GM19438 (cell line): ENCODE measurements at regions not wholly inside any gene's neighbourhood (a gene's known extent, or its start where the extent isn't known, plus 50 kb on each side); places are given as distances from the start of the nearest gene placed in this dataset.

Experiments
- ATAC-seq: cut with Tn5 transposase; IDR thresholded peaks from one replicate; pipeline ENCODE4 v1.9.1; 2021; ENCODE audit warnings: low read depth; ENCODE audit not compliant: unreplicated experiment

GRCh38 chr5:85769347-85769746, 848.4 kb upstream of the COX7C start:
- no peak for ATAC-seq

- no peak for ATAC-seq
Observed at GRCh38 chr5:85784746-85785145, 833.0 kb upstream of the COX7C start.

GRCh38 chr5:85813146-85813545, 804.6 kb upstream of the COX7C start:
- ATAC-seq, result no peak

GRCh38 chr5:85814596-85814995, 803.1 kb upstream of the COX7C start:
- ATAC-seq, result no peak

GRCh38 chr5:85823462-85824426, 794.0 kb upstream of the COX7C start:
- no peak for ATAC-seq

GRCh38 chr5:85838781-85839180, 779.0 kb upstream of the COX7C start:
- no peak for ATAC-seq

GRCh38 chr5:85841653-85842052, 776.1 kb upstream of the COX7C start:
- no peak for ATAC-seq

- ATAC-seq, result no peak
Observed at GRCh38 chr5:85843535-85843934, 774.2 kb upstream of the COX7C start.

- no peak for ATAC-seq
Observed at GRCh38 chr5:85849411-85849810, 768.3 kb upstream of the COX7C start.

GRCh38 chr5:85865296-85865695, 752.4 kb upstream of the COX7C start:
- ATAC-seq, result no peak

- ATAC-seq, result no peak
Observed at GRCh38 chr5:85868070-85868469, 749.7 kb upstream of the COX7C start.

- ATAC-seq, result no peak
Observed at GRCh38 chr5:85893996-85894395, 723.7 kb upstream of the COX7C start.

GRCh38 chr5:85896514-85896913, 721.2 kb upstream of the COX7C start:
- no peak for ATAC-seq

GRCh38 chr5:85906460-85906859, 711.3 kb upstream of the COX7C start:
- ATAC-seq, result no peak

- ATAC-seq, result no peak
Observed at GRCh38 chr5:85910335-85910734, 707.4 kb upstream of the COX7C start.

GRCh38 chr5:85920984-85921383, 696.8 kb upstream of the COX7C start:
- no peak for ATAC-seq

- no peak for ATAC-seq
Observed at GRCh38 chr5:85921590-85921989, 696.2 kb upstream of the COX7C start.

GRCh38 chr5:85927632-85928031, 690.1 kb upstream of the COX7C start:
- ATAC-seq, result no peak

GRCh38 chr5:85929713-85930112, 688.0 kb upstream of the COX7C start:
- ATAC-seq, result no peak

- ATAC-seq, result no peak
Observed at GRCh38 chr5:85931220-85931619, 686.5 kb upstream of the COX7C start.

GRCh38 chr5:85938201-85938600, 679.5 kb upstream of the COX7C start:
- ATAC-seq, result no peak

GRCh38 chr5:85951707-85952210, 666.0 kb upstream of the COX7C start:
- no peak for ATAC-seq
